IMR-90 (cell line): ENCODE measurements at regions not wholly inside any gene's neighbourhood (a gene's known extent, or its start where the extent isn't known, plus 50 kb on each side); places are given as distances from the start of the nearest gene placed in this dataset.

ENCODE experiments used
- ATAC-seq: fragments of 200-7000 bp; cut with Tn5 transposase; 2 replicates; pipeline ENCODE4 v1.9.1; 2020; ENCODE audit warnings: low read depth, mild to moderate bottlenecking, moderate library complexity
- BruUV-seq: library from RNA; stranded (reverse); fragments of 400-500 nt; replicated peaks from 2 replicates; lab custom pipeline; 2021; lab: Mats Ljungman, UMichigan
- CTCF ChIA-PET: fragments of 300-600 bp; formaldehyde crosslinking; extraction: SDS; loops from one replicate; lab custom pipeline; 2021; ENCODE audit warnings: antibody characterized with exemption; lab: Yijun Ruan, JAX
- POLR2A ChIA-PET: fragments of 300-600 bp; sonication (Branson Sonifier 250); formaldehyde crosslinking; loops from one replicate; lab custom pipeline; 2022; ENCODE audit warnings: antibody characterized with exemption; ENCODE audit not compliant: unreplicated experiment; lab: Charles Lee
- DNase-seq: peaks from one replicate; pipeline ENCODE4 v3.0.0; 2013
- H2AFZ ChIP-seq: replicated peaks from 2 replicates; pipeline ENCODE3; 2013; ENCODE audit warnings: low read length, mild to moderate bottlenecking; ENCODE audit not compliant: poor library complexity
- H2AK5ac ChIP-seq: 2 replicates; pipeline ENCODE4 v1.6.1; 2013; ENCODE audit warnings: low read depth, low read length, inconsistent platforms
- H2AK9ac ChIP-seq: replicated peaks from 2 replicates; pipeline ENCODE3; 2013; ENCODE audit warnings: mild to moderate bottlenecking, low read depth, low read length, moderate library complexity; ENCODE audit not compliant: poor library complexity
- H2BK120ac ChIP-seq: 2 replicates; pipeline ENCODE4 v1.6.1; 2013; ENCODE audit warnings: low read depth, low read length, inconsistent platforms
- H2BK15ac ChIP-seq: 3 replicates; pipeline ENCODE4 v1.6.1; 2013; ENCODE audit warnings: low read depth, low read length, inconsistent platforms
- H2BK20ac ChIP-seq: 2 replicates; pipeline ENCODE4 v1.6.1; 2013; ENCODE audit warnings: low read depth, mild to moderate bottlenecking, inconsistent platforms, low read length, moderate library complexity
- H2BK5ac ChIP-seq: 2 replicates; pipeline ENCODE4 v1.6.1; 2013; ENCODE audit warnings: mild to moderate bottlenecking, low read depth, low read length, inconsistent platforms; ENCODE audit not compliant: poor library complexity, severe bottlenecking
- H3K14ac ChIP-seq: replicated peaks from 2 replicates; pipeline ENCODE4 v1.6.1; 2013; ENCODE audit warnings: low read depth, low read length, inconsistent platforms
- H3K18ac ChIP-seq: 2 replicates; pipeline ENCODE4 v1.6.1; 2013; ENCODE audit warnings: low read depth, low read length, control low read depth
- H3K23ac ChIP-seq: 2 replicates; pipeline ENCODE4 v1.6.1; 2013; ENCODE audit warnings: low read depth, low read length, inconsistent platforms
- H3K27ac ChIP-seq: 2 replicates; pipeline ENCODE4 v1.5.1; 2013; ENCODE audit warnings: mild to moderate bottlenecking, control low read depth, low read length; ENCODE audit not compliant: insufficient read depth
- H3K27me3 ChIP-seq: 2 replicates; pipeline ENCODE4 v1.6.1; 2013; ENCODE audit warnings: low read length; ENCODE audit not compliant: control insufficient read depth, insufficient read depth
- H3K36me3 ChIP-seq: 2 replicates; pipeline ENCODE4 v1.6.1; 2013; ENCODE audit warnings: low read length, mixed read lengths; ENCODE audit not compliant: control insufficient read depth, insufficient read depth
- H3K4ac ChIP-seq: 2 replicates; pipeline ENCODE4 v1.6.1; 2013; ENCODE audit warnings: low read depth, low read length, inconsistent platforms
- H3K4me1 ChIP-seq: 2 replicates; pipeline ENCODE4 v1.6.1; 2013; ENCODE audit warnings: low read length, mixed read lengths; ENCODE audit not compliant: control insufficient read depth, insufficient read depth
- H3K4me2 ChIP-seq: 2 replicates; pipeline ENCODE4 v1.6.1; 2013; ENCODE audit warnings: low read depth, mild to moderate bottlenecking, control low read depth, low read length, moderate library complexity
- H3K4me3 ChIP-seq: 2 replicates; pipeline ENCODE4 v1.5.1; 2013; ENCODE audit warnings: low read depth, mild to moderate bottlenecking, control low read depth, low read length, moderate library complexity; ENCODE audit not compliant: insufficient read depth
- H3K56ac ChIP-seq: 2 replicates; pipeline ENCODE4 v1.6.1; 2013; ENCODE audit warnings: low read length, inconsistent platforms; ENCODE audit not compliant: insufficient read depth; ENCODE audit errors: extremely low read depth
- H3K79me1 ChIP-seq, 2 experiments: 2 replicates each; pipeline ENCODE4 v1.6.1; 2013; ENCODE audit warnings: low read length in 2 of 2, inconsistent platforms in 1 of 2, low read depth in 1 of 2
- H3K9ac ChIP-seq: 2 replicates; pipeline ENCODE4 v1.6.1; 2013; ENCODE audit warnings: low read depth, low read length, control low read depth
- H3K9me1 ChIP-seq: 2 replicates; pipeline ENCODE4 v1.6.1; 2013; ENCODE audit warnings: low read length, inconsistent platforms; ENCODE audit not compliant: insufficient read depth
- H3K9me3 ChIP-seq: 2 replicates; pipeline ENCODE4 v1.6.1; 2013; ENCODE audit warnings: low read length; ENCODE audit not compliant: control insufficient read depth, insufficient read depth
- H4K20me1 ChIP-seq: 2 replicates; pipeline ENCODE4 v1.6.1; 2013; ENCODE audit warnings: low read length, inconsistent platforms; ENCODE audit not compliant: insufficient read depth
- H4K5ac ChIP-seq: 2 replicates; pipeline ENCODE4 v1.6.1; 2013; ENCODE audit warnings: mild to moderate bottlenecking, low read depth, low read length, control low read depth
- H4K8ac ChIP-seq, 2 experiments: 2 replicates each; pipeline ENCODE4 v1.6.1; 2013; ENCODE audit warnings: low read depth in 2 of 2, low read length in 2 of 2, control low read depth in 1 of 2, inconsistent platforms in 1 of 2
- H4K91ac ChIP-seq: 2 replicates; pipeline ENCODE4 v1.6.1; 2013; ENCODE audit warnings: low read depth, low read length, inconsistent platforms; ENCODE audit not compliant: insufficient read depth
- BHLHE40 ChIP-seq: fragments of 150-350 bp; IDR thresholded peaks from 2 replicates; pipeline ENCODE4 v1.6.1; 2016; ENCODE audit warnings: mild to moderate bottlenecking, low read depth, low read length
- CEBPB ChIP-seq: IDR thresholded peaks from 2 replicates; pipeline ENCODE4 v1.6.1; 2012; ENCODE audit warnings: low read depth, low read length, improper control_type of control experiment
- FOS ChIP-seq: fragments of 150-350 bp; IDR thresholded peaks from 2 replicates; pipeline ENCODE4 v1.6.1; 2016; ENCODE audit warnings: low read depth, low read length
- MAZ ChIP-seq: IDR thresholded peaks from 2 replicates; pipeline ENCODE4 v1.6.1; 2012; ENCODE audit warnings: low read depth, mild to moderate bottlenecking, low read length, improper control_type of control experiment, moderate library complexity, borderline replicate concordance
- MXI1 ChIP-seq: IDR thresholded peaks from 2 replicates; pipeline ENCODE4 v1.6.1; 2012; ENCODE audit warnings: low read depth, mild to moderate bottlenecking, low read length, moderate library complexity, borderline replicate concordance
- NFE2L2 ChIP-seq: fragments of 150-350 bp; IDR thresholded peaks from 2 replicates; pipeline ENCODE4 v1.6.1; 2016; ENCODE audit warnings: low read depth, mild to moderate bottlenecking, low read length
- POLR2A ChIP-seq: IDR thresholded peaks from 2 replicates; pipeline ENCODE4 v1.6.1; 2012; ENCODE audit warnings: mild to moderate bottlenecking, low read depth, low read length
- RAD21 ChIP-seq: IDR thresholded peaks from 2 replicates; pipeline ENCODE4 v1.6.1; 2012; ENCODE audit warnings: low read length, improper control_type of control experiment
- RCOR1 ChIP-seq: IDR thresholded peaks from 2 replicates; pipeline ENCODE4 v1.6.1; 2012; ENCODE audit warnings: mild to moderate bottlenecking, low read length, improper control_type of control experiment; ENCODE audit not compliant: insufficient replicate concordance
- RFX5 ChIP-seq: IDR thresholded peaks from 2 replicates; pipeline ENCODE4 v1.8.0; 2012; ENCODE audit warnings: low read depth, mild to moderate bottlenecking, low read length, moderate library complexity
- SMC3 ChIP-seq: fragments of 150-350 bp; IDR thresholded peaks from 2 replicates; pipeline ENCODE4 v1.6.1; 2016; ENCODE audit warnings: low read depth, mild to moderate bottlenecking, antibody characterized with exemption, low read length, moderate library complexity
- WGBS, 2 experiments: methylation state at CpG; one replicate each; pipeline versions ENCODE4 v1.1.5 to v1.1.7; 2013; ENCODE audit warnings: missing lambda C conversion rate in 2 of 2; ENCODE audit not compliant: insufficient read length in 1 of 2; ENCODE audit errors: extremely low coverage in 2 of 2; 5-methylcytosine and 5-hydroxymethylcytosine counted together
- dilution Hi-C: fragments of 300-500 bp; cut with HindIII; formaldehyde crosslinking; loops from one replicate; pipeline ENCODE4 v1.14.3; 2018; ENCODE audit warnings: low sequenced_read_pairs; ENCODE audit not compliant: unreplicated experiment
- in situ Hi-C: fragments of 300-500 bp; cut with MboI; formaldehyde crosslinking; loops from 3 replicates; pipeline ENCODE4 v1.14.3; 2019; ENCODE audit warnings: low sequenced_read_pairs, inconsistent platforms, mixed read lengths
- intact Hi-C: fragments of 100-400 bp; cut with micrococcal nuclease; formaldehyde crosslinking; loops from 2 replicates; pipeline ENCODE4 v1.10.0; 2022
- TF ChIP-seq, protein P1 (sequence below): fragments of 150-350 bp; IDR thresholded peaks from 2 replicates; pipeline ENCODE4 v1.6.1; 2017; ENCODE audit warnings: mild to moderate bottlenecking, antibody characterized with exemption, low read length, low read depth

- H2BK5ac ChIP-seq = no peak overlapping the region
- no peaks in the 10 kb centered on the region for H3K27me3 ChIP-seq
- no peak overlapping the region for H3K4me2 ChIP-seq
- H3K9me1 ChIP-seq = no peaks in the 10 kb centered on the region
- BruUV-seq = no TSS peak
- H3K18ac ChIP-seq = no peak overlapping the region
- no peak overlapping the region for H2BK120ac ChIP-seq
- ChIA-PET POLR2A (no interaction called here), CTCF (no interaction called here)
- TF ChIP-seq RFX5 = no peak
- TF ChIP-seq NFE2L2 = no peak
- no peak for TF ChIP-seq RCOR1
- TF ChIP-seq RAD21 = no peak
- no peak for TF ChIP-seq MXI1
- TF ChIP-seq BHLHE40 = no peak
- TF ChIP-seq, protein P1, sequence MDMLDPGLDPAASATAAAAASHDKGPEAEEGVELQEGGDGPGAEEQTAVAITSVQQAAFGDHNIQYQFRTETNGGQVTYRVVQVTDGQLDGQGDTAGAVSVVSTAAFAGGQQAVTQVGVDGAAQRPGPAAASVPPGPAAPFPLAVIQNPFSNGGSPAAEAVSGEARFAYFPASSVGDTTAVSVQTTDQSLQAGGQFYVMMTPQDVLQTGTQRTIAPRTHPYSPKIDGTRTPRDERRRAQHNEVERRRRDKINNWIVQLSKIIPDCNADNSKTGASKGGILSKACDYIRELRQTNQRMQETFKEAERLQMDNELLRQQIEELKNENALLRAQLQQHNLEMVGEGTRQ = no peak
- TF ChIP-seq SMC3 = no peak
- no peak for TF ChIP-seq POLR2A
- no peak for TF ChIP-seq FOS
- no peak for TF ChIP-seq MAZ
- no peak for TF ChIP-seq CEBPB
- H2BK15ac ChIP-seq = no peak overlapping the region
- H3K36me3 ChIP-seq = no peaks in the 10 kb centered on the region
- no peak overlapping the region for H4K8ac ChIP-seq
- no peak overlapping the region for H3K4ac ChIP-seq
- peaks cover 15% of the 10 kb centered on the region for H3K9me3 ChIP-seq
- no CpG with 5 or more reads among the region's 21 CpGs for WGBS, 2 experiments
- H3K4me1 ChIP-seq = no peaks in the 10 kb centered on the region
- no peak overlapping the region for H2AK9ac ChIP-seq
- no peak overlapping the region for H3K4me3 ChIP-seq
- in situ Hi-C loops (no loop called here), dilution Hi-C loops (no loop called here), intact Hi-C loops (no loop called here)
- H3K27ac ChIP-seq = no peak overlapping the region
- no peak for ATAC-seq
- no peaks in the 10 kb centered on the region for H3K79me1 ChIP-seq
- H2AK5ac ChIP-seq = no peak overlapping the region
- H3K9ac ChIP-seq = no peak overlapping the region
- no peak overlapping the region for H4K5ac ChIP-seq
- H2BK20ac ChIP-seq = no peak overlapping the region
- H3K23ac ChIP-seq = no peak overlapping the region
- no peaks in the 10 kb centered on the region for H4K20me1 ChIP-seq
- H2AFZ ChIP-seq = no peak overlapping the region
- no peak for DNase-seq
- H4K91ac ChIP-seq = no peak overlapping the region
- no peak overlapping the region for H3K56ac ChIP-seq
- no peak overlapping the region for H3K14ac ChIP-seq
Measured at GRCh38 chr2:193580176-193580950, 1385.6 kb upstream of the TMEFF2 start.
